ENCODE measurements at regions not wholly inside any gene's neighbourhood (a gene's known extent, or its start where the extent isn't known, plus 50 kb on each side); places are given as distances from the start of the nearest gene placed in this dataset.

- no peak for TF ChIP-seq CTCF (IDR thresholded peaks at IDR 0.05)
- TF ChIP-seq POLR2A (IDR thresholded peaks at IDR 0.05) = no peak
- TF ChIP-seq EP300 (IDR thresholded peaks at IDR 0.05) = no peak
Observed at GRCh38 chr3:71843071-71843470, 58.1 kb upstream of the PROK2 start.

Measured in gastroesophageal sphincter (tissue), 3 donors.